Endothelial cell of umbilical vein (primary cell): ENCODE measurements at regions not wholly inside any gene's neighbourhood (a gene's known extent, or its start where the extent isn't known, plus 50 kb on each side); places are given as distances from the start of the nearest gene placed in this dataset.

Experiments used
- BruUV-seq: library from RNA; stranded (reverse); fragments of 400-500 nt; replicated peaks from 2 replicates; lab custom pipeline; 2021; lab: Mats Ljungman, UMichigan
- CTCF ChIA-PET: fragments of 300-600, 350-600 bp; sonication (Branson Sonifier 250); formaldehyde crosslinking; loops from one replicate; lab custom pipeline; 2021; ENCODE audit warnings: antibody characterized with exemption, inconsistent platforms; lab: Charles Lee
- POLR2A ChIA-PET: fragments of 300-600, 350-600 bp; sonication (Branson Sonifier 250); formaldehyde crosslinking; loops from one replicate; lab custom pipeline; 2021; ENCODE audit warnings: antibody characterized with exemption, inconsistent platforms; lab: Charles Lee
- DNase-seq: peaks from one replicate; pipeline ENCODE4 v3.0.0-alpha.2; 2011; ENCODE audit warnings: low read depth, low spot score
- FAIRE-seq: peaks from 2 replicates; lab custom pipeline; 2011; peaks lifted over from hg19 to GRCh38; lab: Jason Lieb, UNC
- H2AFZ ChIP-seq: 2 replicates; pipeline ENCODE4 v1.6.0; 2012; ENCODE audit warnings: low read depth, low read length, control low read depth, inconsistent platforms
- H3K27ac ChIP-seq: 2 replicates; pipeline ENCODE4 v1.5.1; 2011; ENCODE audit warnings: low read depth, mild to moderate bottlenecking, control low read depth, low read length, moderate library complexity; ENCODE audit not compliant: insufficient read depth
- H3K27me3 ChIP-seq, 2 experiments: 2 replicates each; pipeline versions ENCODE4 v1.6.0 to v1.6.1; 2011; ENCODE audit warnings: low read length in 2 of 2, mixed read lengths in 1 of 2; ENCODE audit not compliant: control insufficient read depth in 2 of 2, insufficient read depth in 2 of 2
- H3K36me3 ChIP-seq, 2 experiments: 2 replicates in 1 of 2; 3 replicates in 1 of 2; pipeline ENCODE4 v1.5.1; 2011; ENCODE audit warnings: low read length in 2 of 2, mild to moderate bottlenecking in 1 of 2, moderate library complexity in 1 of 2; ENCODE audit not compliant: control insufficient read depth in 2 of 2, insufficient read depth in 2 of 2; ENCODE audit errors: extremely low read depth in 1 of 2
- H3K4me1 ChIP-seq: 3 replicates; pipeline ENCODE4 v1.5.1; 2011; ENCODE audit warnings: mild to moderate bottlenecking, low read length; ENCODE audit not compliant: control insufficient read depth, insufficient read depth; ENCODE audit errors: extremely low read depth
- H3K4me2 ChIP-seq: 2 replicates; pipeline ENCODE4 v1.6.1; 2011; ENCODE audit warnings: low read length, control low read depth, mixed read lengths; ENCODE audit not compliant: insufficient read depth
- H3K4me3 ChIP-seq, 3 experiments: fragments of 200-600 bp in 1 of 3; sonication (generic), shearing (Covaris generic) in 1 of 3; replicated peaks in 1 of 3; 2 replicates each; pipeline ENCODE4 v1.5.1; 2011 to 2016; ENCODE audit warnings: control low read depth in 3 of 3, low read length in 3 of 3, mild to moderate bottlenecking in 2 of 3, inconsistent platforms in 1 of 3, low read depth in 1 of 3, moderate library complexity in 1 of 3; ENCODE audit not compliant: insufficient read depth in 1 of 3
- H3K79me2 ChIP-seq: 2 replicates; pipeline ENCODE4 v1.6.0; 2012; ENCODE audit warnings: low read length, inconsistent platforms; ENCODE audit not compliant: control insufficient read depth, insufficient read depth
- H3K9ac ChIP-seq: replicated peaks from 2 replicates; pipeline ENCODE3; 2011; ENCODE audit warnings: low read length, control low read depth; ENCODE audit not compliant: insufficient read depth; ENCODE audit errors: extremely low read depth
- H3K9me1 ChIP-seq: replicated peaks from 3 replicates; pipeline ENCODE4 v1.6.0; 2011; ENCODE audit warnings: mild to moderate bottlenecking, low read length; ENCODE audit not compliant: control insufficient read depth, insufficient read depth; ENCODE audit errors: extremely low read depth
- H3K9me3 ChIP-seq: replicated peaks from 2 replicates; pipeline ENCODE4 v1.5.1; 2012; ENCODE audit warnings: low read length, inconsistent platforms; ENCODE audit not compliant: control insufficient read depth, insufficient read depth
- H4K20me1 ChIP-seq: replicated peaks from 2 replicates; pipeline ENCODE3; 2011; ENCODE audit warnings: mild to moderate bottlenecking, low read length; ENCODE audit not compliant: control insufficient read depth, insufficient read depth; ENCODE audit errors: extremely low read depth
- CTCF ChIP-seq, 2 donors: IDR thresholded peaks; 1 replicate in 1 of 2; 2 replicates in 1 of 2; pipeline ENCODE4 v1.5.1; 2011; ENCODE audit warnings: low read length in 2 of 2, mild to moderate bottlenecking in 2 of 2, moderate library complexity in 2 of 2, control low read depth in 1 of 2, inconsistent platforms in 1 of 2, low read depth in 1 of 2; ENCODE audit not compliant: insufficient read depth in 1 of 2; ENCODE audit errors: extremely low read depth in 1 of 2
- EZH2 ChIP-seq: IDR thresholded peaks from 2 replicates; pipeline ENCODE4 v1.6.1; 2012; ENCODE audit warnings: borderline replicate concordance, low read depth, mild to moderate bottlenecking, moderate library complexity, low read length, inconsistent platforms; ENCODE audit not compliant: severe bottlenecking
- FOS ChIP-seq: IDR thresholded peaks from 2 replicates; pipeline ENCODE4 v1.6.1; 2011; ENCODE audit warnings: mild to moderate bottlenecking, low read length, moderate library complexity, borderline replicate concordance; ENCODE audit not compliant: insufficient read depth
- JUN ChIP-seq: IDR thresholded peaks from 2 replicates; pipeline ENCODE4 v1.6.1; 2011; ENCODE audit warnings: borderline replicate concordance, low read depth; ENCODE audit not compliant: insufficient read length, insufficient read depth
- MAX ChIP-seq: IDR thresholded peaks from 2 replicates; pipeline ENCODE4 v1.6.1; 2011; ENCODE audit not compliant: insufficient read depth, insufficient read length
- MYC ChIP-seq: IDR thresholded peaks from one replicate; pipeline ENCODE4 v1.6.1; 2011; ENCODE audit warnings: mild to moderate bottlenecking, low read depth, low read length
- POLR2A ChIP-seq: IDR thresholded peaks from 2 replicates; pipeline ENCODE4 v1.6.1; 2012; ENCODE audit warnings: low read depth, mild to moderate bottlenecking, control low read depth, low read length
- POLR2AphosphoS5 ChIP-seq: IDR thresholded peaks from 2 replicates; pipeline ENCODE4 v1.6.1; 2012; ENCODE audit warnings: low read depth, mild to moderate bottlenecking, control low read depth, low read length, moderate library complexity; ENCODE audit not compliant: insufficient read depth
- dilution Hi-C: fragments of 300-500 bp; cut with MboI; formaldehyde crosslinking; loops from one replicate; pipeline ENCODE4 v1.15.0; 2019; ENCODE audit warnings: low sequenced_read_pairs; ENCODE audit not compliant: extremely low pct_ligation_motif_present
- intact Hi-C: fragments of 100-400 bp; cut with micrococcal nuclease; formaldehyde crosslinking; loops from one replicate; pipeline ENCODE4 v1.10.0; 2022

- ChIA-PET POLR2A (no interaction called here), CTCF (no interaction called here)
- no peak overlapping the region for H3K4me3 ChIP-seq
- no peak overlapping the region for H3K4me2 ChIP-seq
- H3K79me2 ChIP-seq, result no peaks in the 10 kb centered on the region
- intact Hi-C loops (no loop called here), dilution Hi-C loops (no loop called here)
- no TSS peak for BruUV-seq
- H3K9me1 ChIP-seq, result no peaks in the 10 kb centered on the region
- FAIRE-seq, result no peak
- DNase-seq, result no peak
- no peaks in the 10 kb centered on the region for H4K20me1 ChIP-seq
- no peaks in the 10 kb centered on the region for H3K4me1 ChIP-seq
- TF ChIP-seq FOS (no peak), POLR2A (no peak), EZH2 (no peak), POLR2AphosphoS5 (no peak), CTCF (IDR thresholded peaks at IDR 0.05; ENCODE audit: extremely low read depth in 1 of 2, insufficient read depth in 1 of 2, low read depth in 1 of 2, low read length in 2 of 2) (no peak), MYC (no peak), JUN (no peak), MAX (no peak)
- no peak overlapping the region for H2AFZ ChIP-seq
- no peaks in the 10 kb centered on the region for H3K27me3 ChIP-seq
- no peak overlapping the region for H3K9ac ChIP-seq
- H3K36me3 ChIP-seq, result no peaks in the 10 kb centered on the region
- H3K27ac ChIP-seq, result no peak overlapping the region
- no peaks in the 10 kb centered on the region for H3K9me3 ChIP-seq
Observed at GRCh38 chrX:69253821-69254220, 88.6 kb upstream of the PJA1 start.
